DND-41 (cell line): ENCODE measurements at regions not wholly inside any gene's neighbourhood (a gene's known extent, or its start where the extent isn't known, plus 50 kb on each side); places are given as distances from the start of the nearest gene placed in this dataset.

ENCODE experiments used
- CTCF ChIP-seq: IDR thresholded peaks from 2 replicates; pipeline ENCODE4 v1.5.1; 2012; ENCODE audit warnings: borderline replicate concordance, low read length, moderate library complexity, mild to moderate bottlenecking; ENCODE audit not compliant: poor library complexity, severe bottlenecking; ENCODE audit errors: extremely low read depth
- EZH2 ChIP-seq: IDR thresholded peaks from 3 replicates; pipeline ENCODE4 v1.6.1; 2012; ENCODE audit warnings: borderline replicate concordance, low read depth, mild to moderate bottlenecking, moderate library complexity, low read length, inconsistent platforms; ENCODE audit not compliant: severe bottlenecking

GRCh38 chr14:98966475-98967162, 305.4 kb downstream of the BCL11B start:
- TF ChIP-seq CTCF (no peak), EZH2 (no peak)
